GM18507 (cell line): ENCODE measurements at regions not wholly inside any gene's neighbourhood (a gene's known extent, or its start where the extent isn't known, plus 50 kb on each side); places are given as distances from the start of the nearest gene placed in this dataset.

Experiments
- DNase-seq: peaks from one replicate; pipeline ENCODE4 v3.0.0; 2011; ENCODE audit warnings: low read depth; ENCODE audit not compliant: insufficient read length; ENCODE audit errors: extremely low spot score
- FAIRE-seq: peaks from 2 replicates; lab custom pipeline; 2011; peaks lifted over from hg19 to GRCh38; lab: Jason Lieb, UNC

DNA sequence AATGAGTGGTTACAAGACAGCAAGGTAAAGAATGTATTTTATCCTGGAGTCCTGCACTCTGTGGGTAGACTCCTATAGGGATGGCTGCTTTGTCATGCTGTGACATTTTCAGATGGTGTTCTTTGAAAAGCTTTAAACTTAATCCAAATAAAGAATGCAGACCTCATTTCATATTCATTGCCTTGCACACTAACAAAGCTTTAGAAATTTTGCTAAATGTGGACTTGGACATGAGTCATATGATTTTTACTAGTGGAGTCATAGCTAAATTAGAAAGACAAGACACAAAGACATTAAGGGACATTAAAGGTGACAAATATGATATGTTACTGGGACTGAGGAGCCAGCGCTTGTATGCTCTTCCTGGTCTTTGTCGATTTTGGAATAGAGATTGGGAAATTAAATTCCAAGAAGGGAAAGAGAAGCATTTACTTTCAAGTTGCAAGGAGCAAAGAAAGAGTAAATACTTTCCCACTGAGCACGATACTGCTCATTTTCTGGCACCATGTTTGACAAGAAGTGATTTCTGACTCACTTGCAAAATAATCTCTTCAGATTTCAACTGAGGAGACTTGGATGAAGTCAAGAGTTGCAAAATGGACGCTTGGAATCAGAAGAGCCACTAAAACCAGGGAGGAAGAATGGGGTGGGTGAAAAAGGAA, 152.9 kb upstream of the MYOCD start:
- DNase-seq, result no peak
- no peak for FAIRE-seq

- DNase-seq, result no peak
- FAIRE-seq, result no peak
Observed at GRCh38 chr17:12514596-12514995, 151.1 kb upstream of the MYOCD start.

GRCh38 chr17:12519956-12520594, 145.6 kb upstream of the MYOCD start:
- DNase-seq, result no peak
- no peak for FAIRE-seq

- DNase-seq, result no peak
- no peak for FAIRE-seq
Observed at GRCh38 chr17:12521416-12521815, 144.3 kb upstream of the MYOCD start.

DNA sequence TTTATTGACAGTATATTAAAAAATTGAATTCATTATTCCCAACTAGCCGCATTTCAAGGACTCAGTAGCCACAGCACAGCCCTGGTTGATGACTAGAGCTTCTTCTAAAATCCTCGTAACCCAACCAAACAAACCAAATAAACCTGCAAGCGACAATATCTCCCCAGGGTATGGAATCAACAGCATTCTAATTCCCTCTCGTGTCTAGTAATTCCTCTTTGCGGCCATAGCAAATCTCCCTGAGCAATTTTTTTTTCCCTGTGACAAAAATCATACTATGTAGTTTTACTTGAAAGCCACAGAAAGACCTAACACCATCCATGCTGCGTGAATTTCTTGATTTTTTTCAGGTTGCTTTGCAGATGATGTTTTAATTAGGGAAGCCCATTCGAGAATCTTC, 143.4 kb upstream of the MYOCD start:
- DNase-seq (no peak), FAIRE-seq (no peak)

GRCh38 chr17:12522743-12523183, 142.9 kb upstream of the MYOCD start:
- FAIRE-seq (no peak), DNase-seq (no peak)

GRCh38 chr17:12523244-12523643, 142.4 kb upstream of the MYOCD start:
- FAIRE-seq, result no peak
- no peak for DNase-seq

- FAIRE-seq, result no peak
Observed at GRCh38 chr17:12528036-12528435, 137.7 kb upstream of the MYOCD start.

GRCh38 chr17:12530161-12530560, 135.5 kb upstream of the MYOCD start:
- DNase-seq (no peak), FAIRE-seq (no peak)

More at GRCh38 chr17:12528036-12528435, 137.7 kb upstream of the MYOCD start:
- DNase-seq, result no peak

DNA sequence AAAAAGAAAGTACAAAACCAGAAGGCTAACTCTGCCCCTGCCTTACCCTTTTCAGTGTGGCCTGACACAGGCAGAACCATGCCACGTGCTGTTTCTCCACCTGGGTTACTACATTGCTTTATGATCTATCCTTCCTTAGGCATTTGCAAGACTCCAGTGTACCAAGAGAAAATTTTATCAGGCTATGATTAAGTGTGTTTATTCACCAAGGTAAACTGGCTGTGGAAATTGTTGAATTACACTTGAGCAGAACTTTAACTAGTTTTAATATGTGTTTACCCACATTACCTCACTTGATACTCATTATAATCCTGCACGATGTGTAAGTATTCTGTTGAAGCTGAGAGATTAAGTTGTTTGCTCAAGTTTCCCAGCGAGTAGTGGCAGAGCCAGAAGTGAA, 129.7 kb upstream of the MYOCD start:
- no peak for FAIRE-seq
- no peak for DNase-seq

DNA sequence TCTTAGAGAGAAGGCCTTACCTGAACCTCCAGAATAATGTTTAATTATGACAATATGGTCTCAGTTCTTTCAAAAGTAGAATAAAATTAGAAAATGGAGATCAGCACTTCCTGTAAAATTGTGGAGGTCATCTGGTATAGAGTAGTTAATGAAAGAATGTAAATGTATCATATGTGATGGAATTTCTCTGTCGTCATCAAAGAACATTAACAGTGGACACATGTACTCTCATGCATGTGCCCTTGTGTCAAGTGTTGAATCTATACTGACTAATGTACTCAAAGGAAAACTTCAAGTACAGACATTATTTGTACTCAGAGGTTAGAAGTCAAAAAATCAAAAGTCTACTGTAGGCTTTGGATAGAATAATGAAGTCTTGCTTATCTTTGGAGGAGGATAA, 129.2 kb upstream of the MYOCD start:
- DNase-seq (no peak), FAIRE-seq (no peak)

DNA sequence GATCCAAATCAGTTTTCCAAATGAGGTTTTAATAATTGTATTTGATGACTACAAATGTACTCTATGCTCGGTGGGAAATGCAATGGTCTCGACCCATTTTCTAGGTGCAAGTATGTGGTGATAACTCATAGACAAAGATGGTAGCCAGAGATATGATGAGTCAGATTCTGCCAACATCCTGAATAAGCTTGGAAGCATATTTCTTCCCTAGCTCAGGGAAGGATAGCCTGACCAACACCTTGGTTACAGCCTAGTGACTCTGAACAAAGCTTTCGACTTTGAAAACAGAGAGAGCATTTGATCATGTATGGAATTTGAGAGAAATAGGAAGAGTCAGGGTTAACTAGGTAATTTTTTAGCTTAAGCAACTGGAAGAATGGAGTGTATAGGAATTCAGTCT, 128.3 kb upstream of the MYOCD start:
- DNase-seq, result no peak
- no peak for FAIRE-seq

DNA sequence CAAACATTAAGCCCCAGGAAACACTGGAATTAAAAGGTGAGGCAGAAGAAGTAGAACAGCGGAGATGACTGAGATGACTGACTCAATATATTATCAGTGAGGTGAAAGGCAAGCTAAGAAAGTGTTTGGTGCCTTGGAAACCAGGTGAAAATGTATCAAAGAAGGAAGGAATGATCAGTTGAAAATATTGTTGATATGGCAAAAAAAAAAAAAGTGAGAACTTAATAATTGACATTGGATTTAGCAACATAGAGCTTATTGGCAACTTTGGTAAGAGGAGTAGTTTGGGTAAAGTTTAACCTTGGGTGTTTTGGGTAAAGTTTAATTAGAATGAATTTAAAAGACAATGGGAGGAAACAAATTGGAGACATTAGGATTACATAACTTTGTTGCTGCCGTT, 127.7 kb upstream of the MYOCD start:
- FAIRE-seq, result no peak

GRCh38 chr17:12545877-12546513, 119.7 kb upstream of the MYOCD start:
- FAIRE-seq (no peak), DNase-seq (peak; percentile 11)

More for the DNA sequence above, 127.7 kb upstream of the MYOCD start:
- DNase-seq, result no peak

DNA sequence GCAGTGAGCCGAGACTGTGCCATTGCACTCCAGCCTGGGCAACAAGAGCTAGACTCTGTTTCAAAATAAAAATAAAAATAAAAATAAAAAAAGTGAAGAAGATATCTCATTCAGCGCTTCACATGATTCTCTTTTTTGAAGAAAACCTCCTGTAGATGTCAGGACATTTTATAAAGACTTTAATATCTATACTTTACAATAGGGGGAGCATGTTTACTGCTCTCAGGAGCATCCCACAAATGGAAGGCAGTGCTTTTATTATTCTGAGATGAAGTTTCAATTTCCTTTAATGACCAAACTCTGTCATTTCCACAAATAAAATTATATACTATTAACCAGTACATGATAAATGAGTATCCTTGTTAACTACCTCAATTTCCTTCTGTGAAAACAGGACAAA, 118.7 kb upstream of the MYOCD start:
- no peak for DNase-seq
- FAIRE-seq, result no peak

GRCh38 chr17:12547831-12548230, 117.9 kb upstream of the MYOCD start:
- DNase-seq (no peak), FAIRE-seq (no peak)

- FAIRE-seq, result no peak
- DNase-seq, result no peak
Observed at GRCh38 chr17:12548558-12548957, 117.1 kb upstream of the MYOCD start.

DNA sequence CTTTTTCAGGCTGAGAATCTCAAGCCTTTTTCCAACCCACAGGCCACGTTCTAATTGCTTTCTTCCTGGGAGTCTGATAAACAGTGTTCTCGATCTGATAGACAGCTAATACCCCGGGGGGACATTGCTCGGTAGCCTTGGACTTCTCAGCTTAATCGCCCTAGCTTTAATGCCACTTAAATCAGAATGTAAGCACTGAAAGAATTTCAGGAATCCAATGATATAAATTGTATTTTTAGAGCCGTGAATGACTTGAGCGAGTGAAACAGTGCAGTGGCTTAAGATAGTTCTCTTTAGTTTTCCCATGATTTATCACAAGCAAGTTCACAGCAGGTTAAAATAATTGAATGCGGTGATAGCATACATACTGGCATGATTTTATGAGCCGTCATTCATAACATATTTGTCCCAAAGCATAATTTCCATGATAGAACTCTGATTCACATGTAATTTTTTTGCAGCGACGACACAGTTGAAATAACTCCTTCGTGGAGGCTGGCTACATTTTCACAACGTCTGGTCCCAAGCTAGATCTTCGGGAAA, 116.1 kb upstream of the MYOCD start:
- DNase-seq (no peak), FAIRE-seq (no peak)

DNA sequence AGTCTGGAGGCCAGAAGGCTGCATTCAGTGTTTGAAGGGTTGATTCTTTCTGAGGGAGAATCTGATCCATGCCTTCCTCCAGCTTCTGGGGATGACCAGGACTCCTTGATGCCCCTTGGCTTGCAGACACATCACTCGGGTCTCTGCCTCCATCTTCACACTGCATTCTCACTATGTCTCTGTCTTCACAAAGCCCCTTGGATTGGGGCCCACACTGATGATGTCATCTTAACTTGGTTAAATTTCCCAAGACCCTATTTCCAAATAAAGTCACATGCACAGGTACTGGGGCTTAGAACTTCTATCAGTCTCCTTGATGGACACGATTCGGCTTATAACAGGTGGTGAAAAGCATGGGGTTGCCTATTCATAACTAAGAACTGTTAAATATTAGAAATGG, 112.1 kb upstream of the MYOCD start:
- FAIRE-seq, result no peak
- no peak for DNase-seq

DNA sequence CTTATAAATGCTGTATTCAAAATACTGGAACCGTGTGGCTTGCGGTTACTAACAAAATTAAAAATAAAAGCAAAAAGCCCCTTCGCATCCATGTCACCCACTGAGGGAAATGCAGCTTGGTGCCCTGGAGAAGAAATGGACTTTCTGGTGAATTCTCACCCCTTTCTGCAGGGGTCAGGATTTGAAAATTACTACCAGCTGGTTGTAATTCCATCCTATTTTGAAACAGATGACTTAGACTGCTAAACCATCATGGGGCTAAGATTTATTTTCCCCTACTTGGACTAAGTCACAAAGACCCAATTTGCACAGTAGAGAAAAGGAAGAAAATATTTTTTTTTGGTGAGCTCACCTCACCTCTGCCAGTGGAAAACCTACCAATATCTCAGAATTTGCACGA, 111.4 kb upstream of the MYOCD start:
- no peak for FAIRE-seq
- DNase-seq, result no peak

DNA sequence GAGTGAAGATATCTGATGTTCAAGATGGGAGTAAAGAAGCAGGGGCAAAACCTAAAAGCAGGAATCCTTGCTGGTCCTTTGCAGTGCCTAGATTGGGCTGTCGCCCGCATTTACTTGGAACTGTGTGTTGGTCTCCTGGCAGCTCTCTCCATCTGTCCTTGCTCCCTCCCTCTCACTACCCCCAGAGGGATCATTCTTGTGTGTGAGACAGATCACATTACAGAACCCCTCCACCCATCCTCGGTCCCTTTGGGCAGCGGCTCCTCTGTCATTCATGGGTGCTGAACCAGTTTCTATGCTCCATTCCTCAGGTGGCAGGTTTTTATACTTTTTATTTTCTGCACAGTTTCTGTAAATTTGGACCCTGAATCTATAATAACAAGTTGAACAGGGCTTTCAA, 99.4 kb upstream of the MYOCD start:
- DNase-seq, result no peak
- FAIRE-seq, result no peak
